Brain microvascular endothelial cell (primary cell): ENCODE measurements at regions not wholly inside any gene's neighbourhood (a gene's known extent, or its start where the extent isn't known, plus 50 kb on each side); places are given as distances from the start of the nearest gene placed in this dataset.

Experiments used
- DNase-seq: peaks from one replicate; pipeline ENCODE4 v3.0.0-alpha.2; 2020
- H3K27ac ChIP-seq: fragments of 250-450 bp; sonication (Bioruptor Pico); 2 replicates; pipeline ENCODE4 v1.5.1; 2020; ENCODE audit warnings: mild to moderate bottlenecking, moderate library complexity
- H3K27me3 ChIP-seq: fragments of 250-450 bp; sonication (Bioruptor Pico); replicated peaks from 2 replicates; pipeline ENCODE4 v1.5.1; 2020; ENCODE audit warnings: mild to moderate bottlenecking
- H3K36me3 ChIP-seq: fragments of 250-450 bp; sonication (Bioruptor Pico); replicated peaks from 2 replicates; pipeline ENCODE4 v1.5.1; 2020; ENCODE audit warnings: mild to moderate bottlenecking
- H3K4me3 ChIP-seq: 2 replicates; pipeline ENCODE4 v1.5.1; 2011; ENCODE audit warnings: low read depth, mild to moderate bottlenecking, control low read depth, low read length, moderate library complexity
- CTCF ChIP-seq: IDR thresholded peaks from 2 replicates; pipeline ENCODE4 v1.5.1; 2011; ENCODE audit warnings: low read depth, mild to moderate bottlenecking, moderate library complexity, low read length, control low read depth, inconsistent platforms; ENCODE audit errors: missing control alignments
- in situ Hi-C: cut with HindIII; loops from 2 replicates; pipeline ENCODE4 v1.10.0; 2017; ENCODE audit warnings: low sequenced_read_pairs, low pct_ligation_motif_present

- no peaks in the 10 kb centered on the region for H3K27me3 ChIP-seq
- in situ Hi-C loops, result no loop called here
- H3K36me3 ChIP-seq, result no peaks in the 10 kb centered on the region
- peak overlapping the region; percentile 70 for H3K27ac ChIP-seq
- TF ChIP-seq CTCF, result no peak
- peak; percentile 53 for DNase-seq
- no peak overlapping the region for H3K4me3 ChIP-seq
These were observed 73.9 kb downstream of the SOX11 start for GRCh38 chr2:5766056-5766455.

GRCh38 chr2:5766561-5766960 is 74.4 kb downstream of the SOX11 start:
- DNase-seq, result peak; percentile 35
- Histone ChIP-seq H3K27ac (peak overlapping the region; percentile 70), H3K4me3 (no peak overlapping the region), H3K27me3 (no peaks in the 10 kb centered on the region), H3K36me3 (no peaks in the 10 kb centered on the region)
- in situ Hi-C loops, result no loop called here
- TF ChIP-seq CTCF, result no peak

- no peak overlapping the region for H3K4me3 ChIP-seq
- DNase-seq, result no peak
- in situ Hi-C loops, result no loop called here
- H3K27me3 ChIP-seq, result no peaks in the 10 kb centered on the region
- no peak for TF ChIP-seq CTCF
- H3K27ac ChIP-seq, result no peak overlapping the region
- H3K36me3 ChIP-seq, result no peaks in the 10 kb centered on the region
These were observed 84.9 kb downstream of the SOX11 start for GRCh38 chr2:5777131-5777535.

- H3K27ac ChIP-seq, result no peak overlapping the region
- in situ Hi-C loops, result no loop called here
- no peaks in the 10 kb centered on the region for H3K36me3 ChIP-seq
- H3K4me3 ChIP-seq, result no peak overlapping the region
- no peak for TF ChIP-seq CTCF
- no peak for DNase-seq
- no peaks in the 10 kb centered on the region for H3K27me3 ChIP-seq
These were observed 89.5 kb downstream of the SOX11 start for GRCh38 chr2:5781679-5782078.

GRCh38 chr2:5782103-5782502 is 89.9 kb downstream of the SOX11 start:
- Histone ChIP-seq H3K4me3 (no peak overlapping the region), H3K27me3 (no peaks in the 10 kb centered on the region), H3K36me3 (no peaks in the 10 kb centered on the region), H3K27ac (no peak overlapping the region)
- in situ Hi-C loops, result no loop called here
- no peak for DNase-seq
- no peak for TF ChIP-seq CTCF

GRCh38 chr2:5788447-5788846 is 96.3 kb downstream of the SOX11 start:
- no peak for TF ChIP-seq CTCF
- Histone ChIP-seq H3K27me3 (no peaks in the 10 kb centered on the region), H3K36me3 (no peaks in the 10 kb centered on the region), H3K4me3 (no peak overlapping the region), H3K27ac (no peak overlapping the region)
- in situ Hi-C loops, result no loop called here
- DNase-seq, result no peak
